ENCODE measurements at regions not wholly inside any gene's neighbourhood (a gene's known extent, or its start where the extent isn't known, plus 50 kb on each side); places are given as distances from the start of the nearest gene placed in this dataset.

DNA sequence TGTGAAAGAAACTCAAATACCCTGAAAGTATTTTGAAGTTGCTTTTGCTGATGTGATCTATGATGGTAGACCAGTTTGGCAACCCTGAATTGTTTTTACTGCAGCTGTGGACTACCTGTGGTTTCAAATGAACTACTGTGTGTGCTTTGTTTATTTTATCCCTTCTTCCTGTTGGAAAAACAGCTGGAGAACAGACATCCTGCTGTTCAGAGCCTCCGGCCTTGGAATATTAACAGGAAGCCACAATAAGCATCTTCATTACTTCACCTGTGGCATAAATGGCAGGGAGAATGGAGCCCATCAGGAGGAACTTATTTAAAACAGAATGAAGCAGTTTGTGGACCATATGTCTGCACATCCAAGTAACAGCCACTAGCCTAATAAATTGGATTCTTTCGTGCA, 104.8 kb downstream of the DUSP6 start:
- no peak for TF ChIP-seq POLR2A (IDR thresholded peaks at IDR 0.05)
- TF ChIP-seq CTCF (IDR thresholded peaks at IDR 0.05): no peak
- no peak for TF ChIP-seq EP300 (IDR thresholded peaks at IDR 0.05)
